HepG2 (cell line): ENCODE measurements at regions not wholly inside any gene's neighbourhood (a gene's known extent, or its start where the extent isn't known, plus 50 kb on each side); places are given as distances from the start of the nearest gene placed in this dataset.

ENCODE experiments used
- IKZF4 ChIP-seq: sonication (generic); formaldehyde crosslinking; IDR thresholded peaks from 2 replicates; pipeline ENCODE4 v1.5.1; 2020; ENCODE audit warnings: borderline replicate concordance, mild to moderate bottlenecking, low read depth, missing genetic modification reagents; ENCODE audit errors: not compliant biosample characterization
- SRSF1 ChIP-seq: fragments of 200-400 bp; formaldehyde crosslinking; optimal IDR thresholded peaks from 2 replicates; pipeline ENCODE3; 2017; ENCODE audit warnings: mild to moderate bottlenecking, low read depth, low read length, moderate library complexity
- ZFY ChIP-seq: sonication (generic); formaldehyde crosslinking; IDR thresholded peaks from 2 replicates; pipeline ENCODE4 v1.4.0; 2020; ENCODE audit warnings: missing genetic modification reagents
- ZNF510 ChIP-seq: sonication (generic); formaldehyde crosslinking; IDR thresholded peaks from 2 replicates; pipeline ENCODE4 v1.4.0; 2020; ENCODE audit warnings: low read depth, mild to moderate bottlenecking, missing genetic modification reagents
- ZNF674 ChIP-seq: sonication (generic); formaldehyde crosslinking; IDR thresholded peaks from 2 replicates; pipeline ENCODE4 v1.5.0; 2020; ENCODE audit warnings: low read depth, mild to moderate bottlenecking, missing genetic modification reagents
- ZNF83 ChIP-seq: sonication (generic); formaldehyde crosslinking; IDR thresholded peaks from 2 replicates; pipeline ENCODE4 v1.4.0; 2020; ENCODE audit warnings: missing genetic modification reagents, mild to moderate bottlenecking, borderline replicate concordance
- TF ChIP-seq, protein P1 (sequence below), 2 experiments: fragments of 450-650 bp in 1 of 2; sonication (generic) in 1 of 2; formaldehyde crosslinking in 1 of 2; IDR thresholded peaks; 2 replicates each; pipeline versions ENCODE4 v1.6.1 to v1.8.0; 2016 to 2022; ENCODE audit warnings: antibody characterized with exemption in 1 of 2, mild to moderate bottlenecking in 1 of 2, missing genetic modification reagents in 1 of 2
- TF ChIP-seq, protein P2 (sequence below): sonication (generic); formaldehyde crosslinking; conservative IDR thresholded peaks from 2 replicates; pipeline ENCODE4 v1.8.1; 2023; ENCODE audit warnings: missing genetic modification reagents
- TF ChIP-seq, protein P3 (sequence below): sonication (generic); formaldehyde crosslinking; IDR thresholded peaks from 2 replicates; pipeline ENCODE4 v1.8.1; 2023; ENCODE audit warnings: mild to moderate bottlenecking, missing genetic modification reagents
- TF ChIP-seq, protein P4 (sequence below): sonication (generic); formaldehyde crosslinking; IDR thresholded peaks from 2 replicates; pipeline ENCODE4 v1.4.0; 2020; ENCODE audit warnings: missing genetic modification reagents, borderline replicate concordance
- TF ChIP-seq, protein P5 (sequence below): sonication (generic); formaldehyde crosslinking; IDR thresholded peaks from 2 replicates; pipeline ENCODE4 v1.5.1; 2020; ENCODE audit warnings: missing genetic modification reagents, mild to moderate bottlenecking, borderline replicate concordance
- TF ChIP-seq, protein P6 (sequence below): sonication (generic); formaldehyde crosslinking; IDR thresholded peaks from 2 replicates; pipeline ENCODE4 v1.5.0; 2020; ENCODE audit warnings: missing genetic modification reagents

DNA sequence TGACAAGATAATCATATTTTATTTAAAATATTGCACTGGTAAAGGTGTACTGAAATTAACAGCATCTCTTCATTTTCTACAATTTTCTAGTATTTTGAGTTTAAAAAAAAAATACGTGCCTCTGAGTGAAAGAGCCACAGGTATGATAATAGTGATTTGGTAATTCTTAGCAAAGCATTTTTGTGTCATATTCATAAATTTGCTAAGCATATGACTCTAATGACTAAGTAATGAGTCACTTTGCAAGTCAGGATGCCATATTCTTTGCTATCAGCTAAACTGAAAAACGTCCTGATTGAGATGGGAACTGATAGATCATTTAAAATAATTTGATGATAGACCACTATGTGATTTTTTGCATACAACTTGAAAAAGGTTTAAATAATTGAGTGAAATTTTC, 136.1 kb upstream of the IRS2 start (continued):
- TF ChIP-seq, protein P1, sequence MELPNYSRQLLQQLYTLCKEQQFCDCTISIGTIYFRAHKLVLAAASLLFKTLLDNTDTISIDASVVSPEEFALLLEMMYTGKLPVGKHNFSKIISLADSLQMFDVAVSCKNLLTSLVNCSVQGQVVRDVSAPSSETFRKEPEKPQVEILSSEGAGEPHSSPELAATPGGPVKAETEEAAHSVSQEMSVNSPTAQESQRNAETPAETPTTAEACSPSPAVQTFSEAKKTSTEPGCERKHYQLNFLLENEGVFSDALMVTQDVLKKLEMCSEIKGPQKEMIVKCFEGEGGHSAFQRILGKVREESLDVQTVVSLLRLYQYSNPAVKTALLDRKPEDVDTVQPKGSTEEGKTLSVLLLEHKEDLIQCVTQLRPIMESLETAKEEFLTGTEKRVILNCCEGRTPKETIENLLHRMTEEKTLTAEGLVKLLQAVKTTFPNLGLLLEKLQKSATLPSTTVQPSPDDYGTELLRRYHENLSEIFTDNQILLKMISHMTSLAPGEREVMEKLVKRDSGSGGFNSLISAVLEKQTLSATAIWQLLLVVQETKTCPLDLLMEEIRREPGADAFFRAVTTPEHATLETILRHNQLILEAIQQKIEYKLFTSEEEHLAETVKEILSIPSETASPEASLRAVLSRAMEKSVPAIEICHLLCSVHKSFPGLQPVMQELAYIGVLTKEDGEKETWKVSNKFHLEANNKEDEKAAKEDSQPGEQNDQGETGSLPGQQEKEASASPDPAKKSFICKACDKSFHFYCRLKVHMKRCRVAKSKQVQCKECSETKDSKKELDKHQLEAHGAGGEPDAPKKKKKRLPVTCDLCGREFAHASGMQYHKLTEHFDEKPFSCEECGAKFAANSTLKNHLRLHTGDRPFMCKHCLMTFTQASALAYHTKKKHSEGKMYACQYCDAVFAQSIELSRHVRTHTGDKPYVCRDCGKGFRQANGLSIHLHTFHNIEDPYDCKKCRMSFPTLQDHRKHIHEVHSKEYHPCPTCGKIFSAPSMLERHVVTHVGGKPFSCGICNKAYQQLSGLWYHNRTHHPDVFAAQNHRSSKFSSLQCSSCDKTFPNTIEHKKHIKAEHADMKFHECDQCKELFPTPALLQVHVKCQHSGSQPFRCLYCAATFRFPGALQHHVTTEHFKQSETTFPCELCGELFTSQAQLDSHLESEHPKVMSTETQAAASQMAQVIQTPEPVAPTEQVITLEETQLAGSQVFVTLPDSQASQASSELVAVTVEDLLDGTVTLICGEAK (IDR thresholded peaks at IDR 0.05), result no peak
- TF ChIP-seq, protein P1 (CRISPR knock-in tag; IDR thresholded peaks at IDR 0.05), result no peak
- TF ChIP-seq, protein P2, sequence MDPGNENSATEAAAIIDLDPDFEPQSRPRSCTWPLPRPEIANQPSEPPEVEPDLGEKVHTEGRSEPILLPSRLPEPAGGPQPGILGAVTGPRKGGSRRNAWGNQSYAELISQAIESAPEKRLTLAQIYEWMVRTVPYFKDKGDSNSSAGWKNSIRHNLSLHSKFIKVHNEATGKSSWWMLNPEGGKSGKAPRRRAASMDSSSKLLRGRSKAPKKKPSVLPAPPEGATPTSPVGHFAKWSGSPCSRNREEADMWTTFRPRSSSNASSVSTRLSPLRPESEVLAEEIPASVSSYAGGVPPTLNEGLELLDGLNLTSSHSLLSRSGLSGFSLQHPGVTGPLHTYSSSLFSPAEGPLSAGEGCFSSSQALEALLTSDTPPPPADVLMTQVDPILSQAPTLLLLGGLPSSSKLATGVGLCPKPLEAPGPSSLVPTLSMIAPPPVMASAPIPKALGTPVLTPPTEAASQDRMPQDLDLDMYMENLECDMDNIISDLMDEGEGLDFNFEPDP, result no peak
- TF ChIP-seq, protein P3, sequence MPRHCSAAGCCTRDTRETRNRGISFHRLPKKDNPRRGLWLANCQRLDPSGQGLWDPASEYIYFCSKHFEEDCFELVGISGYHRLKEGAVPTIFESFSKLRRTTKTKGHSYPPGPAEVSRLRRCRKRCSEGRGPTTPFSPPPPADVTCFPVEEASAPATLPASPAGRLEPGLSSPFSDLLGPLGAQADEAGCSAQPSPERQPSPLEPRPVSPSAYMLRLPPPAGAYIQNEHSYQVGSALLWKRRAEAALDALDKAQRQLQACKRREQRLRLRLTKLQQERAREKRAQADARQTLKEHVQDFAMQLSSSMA (CRISPR knock-in tag), result no peak
- TF ChIP-seq ZNF83 (CRISPR knock-in tag) (no peak), ZFY (CRISPR knock-in tag) (no peak), SRSF1 (no peak), IKZF4 (CRISPR knock-in tag) (no peak), ZNF674 (CRISPR knock-in tag) (no peak), ZNF510 (CRISPR knock-in tag) (no peak)
- TF ChIP-seq, protein P4, sequence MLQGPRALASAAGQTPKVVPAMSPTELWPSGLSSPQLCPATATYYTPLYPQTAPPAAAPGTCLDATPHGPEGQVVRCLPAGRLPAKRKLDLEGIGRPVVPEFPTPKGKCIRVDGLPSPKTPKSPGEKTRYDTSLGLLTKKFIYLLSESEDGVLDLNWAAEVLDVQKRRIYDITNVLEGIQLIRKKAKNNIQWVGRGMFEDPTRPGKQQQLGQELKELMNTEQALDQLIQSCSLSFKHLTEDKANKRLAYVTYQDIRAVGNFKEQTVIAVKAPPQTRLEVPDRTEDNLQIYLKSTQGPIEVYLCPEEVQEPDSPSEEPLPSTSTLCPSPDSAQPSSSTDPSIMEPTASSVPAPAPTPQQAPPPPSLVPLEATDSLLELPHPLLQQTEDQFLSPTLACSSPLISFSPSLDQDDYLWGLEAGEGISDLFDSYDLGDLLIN (CRISPR knock-in tag), result no peak
- TF ChIP-seq, protein P5, sequence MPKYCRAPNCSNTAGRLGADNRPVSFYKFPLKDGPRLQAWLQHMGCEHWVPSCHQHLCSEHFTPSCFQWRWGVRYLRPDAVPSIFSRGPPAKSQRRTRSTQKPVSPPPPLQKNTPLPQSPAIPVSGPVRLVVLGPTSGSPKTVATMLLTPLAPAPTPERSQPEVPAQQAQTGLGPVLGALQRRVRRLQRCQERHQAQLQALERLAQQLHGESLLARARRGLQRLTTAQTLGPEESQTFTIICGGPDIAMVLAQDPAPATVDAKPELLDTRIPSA (CRISPR knock-in tag), result no peak
- TF ChIP-seq, protein P6, sequence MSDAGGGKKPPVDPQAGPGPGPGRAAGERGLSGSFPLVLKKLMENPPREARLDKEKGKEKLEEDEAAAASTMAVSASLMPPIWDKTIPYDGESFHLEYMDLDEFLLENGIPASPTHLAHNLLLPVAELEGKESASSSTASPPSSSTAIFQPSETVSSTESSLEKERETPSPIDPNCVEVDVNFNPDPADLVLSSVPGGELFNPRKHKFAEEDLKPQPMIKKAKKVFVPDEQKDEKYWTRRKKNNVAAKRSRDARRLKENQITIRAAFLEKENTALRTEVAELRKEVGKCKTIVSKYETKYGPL (CRISPR knock-in tag), result no peak
